Ishikawa (cell line): ENCODE measurements at regions not wholly inside any gene's neighbourhood (a gene's known extent, or its start where the extent isn't known, plus 50 kb on each side); places are given as distances from the start of the nearest gene placed in this dataset.

ENCODE experiments used
- EGR1 ChIP-seq: IDR thresholded peaks from 2 replicates; pipeline ENCODE4 v1.6.1; 2012
- EP300 ChIP-seq: IDR thresholded peaks from 2 replicates; pipeline ENCODE4 v1.6.1; 2012; ENCODE audit warnings: borderline replicate concordance
- FOXM1 ChIP-seq: IDR thresholded peaks from 2 replicates; pipeline ENCODE4 v1.6.1; 2012; ENCODE audit warnings: low read depth, borderline replicate concordance
- NFIC ChIP-seq: IDR thresholded peaks from 2 replicates; pipeline ENCODE4 v1.6.1; 2012
- RAD21 ChIP-seq: IDR thresholded peaks from 2 replicates; pipeline ENCODE4 v1.6.1; 2012; ENCODE audit warnings: low read depth
- TAF1 ChIP-seq: IDR thresholded peaks from 2 replicates; pipeline ENCODE4 v1.6.1; 2012; ENCODE audit warnings: low read depth, mild to moderate bottlenecking
- TCF12 ChIP-seq: IDR thresholded peaks from 2 replicates; pipeline ENCODE4 v1.6.1; 2012; ENCODE audit warnings: low read depth
- TEAD4 ChIP-seq: IDR thresholded peaks from 2 replicates; pipeline ENCODE4 v1.6.1; 2012
- USF1 ChIP-seq: IDR thresholded peaks from 2 replicates; pipeline ENCODE4 v1.6.1; 2012

- no peak for TF ChIP-seq TEAD4
- TF ChIP-seq EP300: no peak
- TF ChIP-seq RAD21: no peak
- no peak for TF ChIP-seq TAF1
- no peak for TF ChIP-seq NFIC
- no peak for TF ChIP-seq FOXM1
- no peak for TF ChIP-seq TCF12
- no peak for TF ChIP-seq EGR1
- no peak for TF ChIP-seq USF1
Observed at GRCh38 chr3:104429727-104430126, 937.0 kb upstream of the ALCAM start.
